ENCODE measurements at regions not wholly inside any gene's neighbourhood (a gene's known extent, or its start where the extent isn't known, plus 50 kb on each side); places are given as distances from the start of the nearest gene placed in this dataset.

- no peak for TF ChIP-seq MAFK (conservative IDR thresholded peaks at IDR 0.05 in 1 of 2, IDR thresholded peaks at IDR 0.05 in 1 of 2; ENCODE audit: low read length in 2 of 2)
- TF ChIP-seq NAIF1 (CRISPR knock-in tag; IDR thresholded peaks at IDR 0.05; ENCODE audit: borderline replicate concordance) = no peak
- TF ChIP-seq FOXJ3 (CRISPR knock-in tag; IDR thresholded peaks at IDR 0.05; ENCODE audit: borderline replicate concordance) = no peak
- TF ChIP-seq ATF7-NPFF (CRISPR knock-in tag; IDR thresholded peaks at IDR 0.05; ENCODE audit: low read depth) = no peak
Observed at GRCh38 chr2:129763190-129763846, 216.1 kb upstream of the RAB6C start.
